Ovary (tissue), 7 donors: ENCODE measurements at regions not wholly inside any gene's neighbourhood (a gene's known extent, or its start where the extent isn't known, plus 50 kb on each side); places are given as distances from the start of the nearest gene placed in this dataset.

Source experiments
- DNase-seq, 5 donors: peaks; one replicate each; pipeline ENCODE4 v3.0.0-alpha.2; 2019 to 2020
- H3K27ac ChIP-seq, 2 donors: fragments of 200-600 bp; one replicate each; pipeline versions ENCODE4 v1.5.1 to v1.8.0; 2019 to 2022
- H3K27me3 ChIP-seq: fragments of 200-600 bp; one replicate; pipeline ENCODE4 v1.8.0; 2022
- H3K36me3 ChIP-seq: fragments of 200-600 bp; sonication (generic); one replicate; pipeline ENCODE4 v1.5.1; 2019
- H3K4me1 ChIP-seq: one replicate; pipeline ENCODE4 v1.8.1; 2013; ENCODE audit warnings: mild to moderate bottlenecking, moderate library complexity; ENCODE audit not compliant: insufficient read depth
- H3K4me3 ChIP-seq: fragments of 200-600 bp; sonication (generic); one replicate; pipeline ENCODE4 v1.5.1; 2017
- H3K9me3 ChIP-seq, 2 donors: fragments of 200-600 bp in 1 of 2; sonication (generic) in 1 of 2; one replicate each; pipeline versions ENCODE4 v1.5.1 to v1.8.1; 2013 to 2019; ENCODE audit warnings: mild to moderate bottlenecking in 1 of 2, moderate library complexity in 1 of 2
- EP300 ChIP-seq: sonication (generic); formaldehyde crosslinking; IDR thresholded peaks from one replicate; pipeline ENCODE4 v1.6.1; 2017; ENCODE audit warnings: antibody characterized with exemption
- POLR2A ChIP-seq: fragments of 450-650 bp; IDR thresholded peaks from one replicate; pipeline ENCODE4 v1.6.1; 2017; ENCODE audit warnings: antibody characterized with exemption, mild to moderate bottlenecking, moderate library complexity
- WGBS, 3 donors: extraction: QIAGEN DNeasy Blood & Tissue Kit in 1 of 3; methylation state at CpG; one replicate each; pipeline versions ENCODE4 v1.1.5 to v1.1.7; 2013 to 2017; 5-methylcytosine and 5-hydroxymethylcytosine counted together
- intact Hi-C, 4 donors: fragments of 100-400 bp; cut with DNase I; formaldehyde crosslinking; loops; one replicate each; pipeline versions ENCODE4 v1.11.0 to v1.15.1; 2022 to 2023
- TF ChIP-seq, protein P1 (sequence below), 3 donors: fragments of 450-650 bp in 2 of 3; fragments of 200-600 bp in 1 of 3; IDR thresholded peaks; one replicate each; pipeline versions ENCODE4 v1.5.1 to v1.8.0; 2016 to 2022; ENCODE audit warnings: antibody characterized with exemption in 3 of 3, mild to moderate bottlenecking in 1 of 3
- donor health status: DM: no; HTN: no; CAD: no; lungs with moderate emphysema.
- donor health status: DM: no; HTN: no; CAD: no.
- donor health status: Bipolar disorder and iron deficiency.
- donor health status: DM: no; HTN: no; CAD: no.
- donor health status: DM: yes; HTN: yes; CAD: no.

DNA sequence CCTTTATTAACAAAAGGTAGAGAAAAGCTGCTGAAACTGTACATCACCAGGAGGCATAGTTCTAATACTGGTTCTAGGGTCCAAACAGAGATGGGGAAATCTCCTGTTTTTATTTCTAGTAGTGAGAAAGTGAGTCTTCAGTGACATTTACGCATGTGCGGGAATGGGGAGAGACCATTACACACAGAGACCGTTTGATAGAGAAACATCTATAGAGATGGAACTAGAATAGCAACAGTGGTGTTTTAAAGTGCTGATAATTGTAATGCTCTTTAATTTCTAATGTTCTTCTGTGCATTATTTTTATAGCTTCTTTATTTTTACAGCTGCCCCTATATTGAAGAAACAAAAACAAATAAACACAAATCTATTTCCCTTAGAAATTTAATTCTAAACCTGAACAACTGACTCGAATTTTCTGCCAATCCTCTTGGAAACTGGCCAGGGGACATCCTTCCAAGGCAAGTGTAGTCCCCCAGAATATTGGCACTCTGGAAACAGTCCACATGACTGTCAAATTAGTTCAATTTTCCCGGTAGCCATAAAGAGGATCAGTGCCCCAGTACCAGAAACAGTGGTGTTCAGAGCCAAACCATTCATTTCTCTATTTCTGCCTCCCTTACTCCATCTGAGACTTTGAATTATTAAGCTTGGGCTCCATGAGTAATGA is 260.9 kb downstream of the ICOS start:
- Histone ChIP-seq H3K27ac (no peak overlapping the region), H3K27me3 (no peaks in the 10 kb centered on the region), H3K4me1 (no peaks in the 10 kb centered on the region), H3K9me3 (no peaks in the 10 kb centered on the region), H3K36me3 (no peaks in the 10 kb centered on the region), H3K4me3 (no peak overlapping the region)
- intact Hi-C loops = loop anchor here in 1 of 4 donors (5.0 kb wide), 1 partner anchor 850 kb away; no protein-coding TSS in a partner anchor
- no peak for DNase-seq
- TF ChIP-seq POLR2A (no peak), EP300 (no peak)
- TF ChIP-seq, protein P1, sequence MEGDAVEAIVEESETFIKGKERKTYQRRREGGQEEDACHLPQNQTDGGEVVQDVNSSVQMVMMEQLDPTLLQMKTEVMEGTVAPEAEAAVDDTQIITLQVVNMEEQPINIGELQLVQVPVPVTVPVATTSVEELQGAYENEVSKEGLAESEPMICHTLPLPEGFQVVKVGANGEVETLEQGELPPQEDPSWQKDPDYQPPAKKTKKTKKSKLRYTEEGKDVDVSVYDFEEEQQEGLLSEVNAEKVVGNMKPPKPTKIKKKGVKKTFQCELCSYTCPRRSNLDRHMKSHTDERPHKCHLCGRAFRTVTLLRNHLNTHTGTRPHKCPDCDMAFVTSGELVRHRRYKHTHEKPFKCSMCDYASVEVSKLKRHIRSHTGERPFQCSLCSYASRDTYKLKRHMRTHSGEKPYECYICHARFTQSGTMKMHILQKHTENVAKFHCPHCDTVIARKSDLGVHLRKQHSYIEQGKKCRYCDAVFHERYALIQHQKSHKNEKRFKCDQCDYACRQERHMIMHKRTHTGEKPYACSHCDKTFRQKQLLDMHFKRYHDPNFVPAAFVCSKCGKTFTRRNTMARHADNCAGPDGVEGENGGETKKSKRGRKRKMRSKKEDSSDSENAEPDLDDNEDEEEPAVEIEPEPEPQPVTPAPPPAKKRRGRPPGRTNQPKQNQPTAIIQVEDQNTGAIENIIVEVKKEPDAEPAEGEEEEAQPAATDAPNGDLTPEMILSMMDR (IDR thresholded peaks at IDR 0.05) = no peak
- WGBS, 3 donors = 67 to 70% (median 68%) methylated on average over 5 of the region's 5 CpGs

DNA sequence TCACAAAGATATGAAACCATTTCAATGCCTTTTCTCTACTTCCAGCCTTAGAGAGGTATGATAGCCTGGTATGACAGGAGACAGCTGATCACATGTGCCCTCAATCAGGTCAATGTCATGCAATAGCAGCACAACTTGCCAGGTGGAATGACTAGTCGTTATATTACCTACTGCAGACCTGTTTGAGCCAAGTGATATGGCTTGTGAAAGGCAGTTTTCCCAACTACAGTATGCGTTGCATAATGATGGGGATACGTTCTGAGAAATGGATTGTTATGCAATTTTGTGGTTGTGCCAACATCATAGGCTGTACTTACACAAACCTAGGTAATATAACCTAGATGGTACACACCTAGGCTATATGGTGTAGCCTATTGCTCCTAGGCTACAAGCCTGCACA is 262.8 kb downstream of the ICOS start:
- WGBS, 3 donors = 75 to 85% (median 77%) methylated on average over 3 of the region's 3 CpGs
- intact Hi-C loops = loop anchor here in 1 of 4 donors (5.0 kb wide), 1 partner anchor 848 kb away; no protein-coding TSS in a partner anchor
- Histone ChIP-seq H3K4me1 (no peaks in the 10 kb centered on the region), H3K27ac (no peak overlapping the region), H3K9me3 (no peaks in the 10 kb centered on the region), H3K4me3 (no peak overlapping the region), H3K27me3 (no peaks in the 10 kb centered on the region), H3K36me3 (no peaks in the 10 kb centered on the region)
- no peak for DNase-seq
- TF ChIP-seq POLR2A (no peak), EP300 (no peak)
- TF ChIP-seq, protein P1 (IDR thresholded peaks at IDR 0.05) = no peak

DNA sequence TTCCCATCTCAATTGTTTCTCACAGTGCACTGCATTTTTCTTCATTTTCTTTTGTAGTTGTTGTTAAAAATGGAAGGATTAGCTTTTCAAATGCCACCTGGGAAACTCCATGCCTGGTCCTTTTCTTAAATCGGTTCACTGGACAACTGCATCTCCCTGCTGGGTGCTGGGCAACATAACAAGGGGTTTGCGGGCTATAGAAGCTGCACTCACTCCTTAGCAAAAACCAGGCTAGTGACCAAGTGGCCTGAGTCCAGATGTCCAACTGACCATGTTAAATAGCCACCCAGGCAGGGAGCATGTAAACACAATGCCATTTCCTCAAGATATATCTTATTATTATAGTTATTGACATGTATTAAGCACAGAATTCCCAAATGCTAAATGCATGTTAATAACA is 264.9 kb downstream of the ICOS start:
- intact Hi-C loops = no loop called here
- TF ChIP-seq, protein P1 (IDR thresholded peaks at IDR 0.05) = no peak
- TF ChIP-seq POLR2A = no peak
- no peak for TF ChIP-seq EP300
- Histone ChIP-seq H3K27ac (no peak overlapping the region), H3K27me3 (no peaks in the 10 kb centered on the region), H3K36me3 (no peaks in the 10 kb centered on the region), H3K9me3 (no peaks in the 10 kb centered on the region), H3K4me3 (no peak overlapping the region), H3K4me1 (no peaks in the 10 kb centered on the region)
- no peak for DNase-seq
- 91 to 92% (median 91%) methylated on average over 2 of the region's 2 CpGs for WGBS, 3 donors

DNA sequence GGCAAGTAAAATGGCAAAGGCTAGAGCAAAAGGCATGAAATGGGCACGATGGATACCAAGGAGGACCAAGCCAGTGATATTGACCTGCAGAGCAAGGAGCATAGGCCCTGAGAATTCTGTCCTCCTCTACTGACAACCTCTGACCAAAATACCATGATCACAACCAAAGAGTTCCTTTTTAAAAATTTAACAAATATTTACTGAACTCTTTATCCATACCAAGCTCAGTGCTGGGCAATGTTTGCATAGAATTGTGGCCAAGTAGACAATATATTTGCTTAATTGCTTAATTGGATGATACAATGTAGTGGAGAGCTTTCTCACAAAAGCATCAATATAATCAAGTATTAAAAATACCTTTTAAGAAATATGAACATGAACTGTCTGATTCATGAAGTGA is 265.7 kb downstream of the ICOS start:
- no peak for DNase-seq
- Histone ChIP-seq H3K27ac (no peak overlapping the region), H3K9me3 (no peaks in the 10 kb centered on the region), H3K27me3 (no peaks in the 10 kb centered on the region), H3K36me3 (no peaks in the 10 kb centered on the region), H3K4me3 (no peak overlapping the region), H3K4me1 (no peaks in the 10 kb centered on the region)
- WGBS, 3 donors = 87 to 92% (median 88%) methylated on average over 1 of the region's 1 CpG
- intact Hi-C loops = no loop called here
- TF ChIP-seq, protein P1 (IDR thresholded peaks at IDR 0.05) = no peak
- TF ChIP-seq EP300 = no peak
- TF ChIP-seq POLR2A = no peak
